Activated CD8-positive, alpha-beta memory T cell treated with anti-CD3 and anti-CD28 coated beads, Interleukin-2, amount 50 U/mL, for 1 hour (primary cell): ENCODE measurements at regions not wholly inside any gene's neighbourhood (a gene's known extent, or its start where the extent isn't known, plus 50 kb on each side); places are given as distances from the start of the nearest gene placed in this dataset.
"Not testable (repeated sequence)": the region's sequence is repeated elsewhere in the genome, so short reads cannot be mapped to it uniquely, and the experiment has no call there.

Source experiments
- DNase-seq: peaks from one replicate; pipeline ENCODE4 v3.0.0-alpha.2; 2020; ENCODE audit errors: extremely low read depth

- no peak for DNase-seq
Measured at GRCh38 chr1:9441451-9442133, 97.7 kb upstream of the SLC25A33 start.

- DNase-seq = no peak
Measured at GRCh38 chr1:9442278-9442846, 96.9 kb upstream of the SLC25A33 start.

- DNase-seq = no peak
Measured at GRCh38 chr1:9442986-9443385, 96.3 kb upstream of the SLC25A33 start.

GRCh38 chr1:9443913-9444445 lies 95.3 kb upstream of the SLC25A33 start:
- DNase-seq = no peak

GRCh38 chr1:9444532-9444931 lies 94.7 kb upstream of the SLC25A33 start:
- no peak for DNase-seq

GRCh38 chr1:9445081-9445480 lies 94.2 kb upstream of the SLC25A33 start:
- not testable (repeated sequence) for DNase-seq

GRCh38 chr1:9447215-9447960 lies 91.9 kb upstream of the SLC25A33 start:
- no peak for DNase-seq

GRCh38 chr1:9448132-9449109 lies 90.8 kb upstream of the SLC25A33 start:
- no peak for DNase-seq

GRCh38 chr1:9449110-9449627 lies 90.1 kb upstream of the SLC25A33 start:
- DNase-seq = no peak

- DNase-seq = no peak
Measured at GRCh38 chr1:9449976-9450696, 89.1 kb upstream of the SLC25A33 start.

- DNase-seq = no peak
Measured at GRCh38 chr1:9451081-9451480, 88.2 kb upstream of the SLC25A33 start.

- DNase-seq = no peak
Measured at GRCh38 chr1:9452516-9453140, 86.6 kb upstream of the SLC25A33 start.

GRCh38 chr1:9453375-9453774 lies 85.9 kb upstream of the SLC25A33 start:
- DNase-seq = no peak

- DNase-seq = no peak
Measured at GRCh38 chr1:9453779-9454418, 85.4 kb upstream of the SLC25A33 start.

- DNase-seq = no peak
Measured at GRCh38 chr1:9454494-9455066, 84.7 kb upstream of the SLC25A33 start.

- DNase-seq = peak; percentile 38
Measured at GRCh38 chr1:9455487-9456234, 83.6 kb upstream of the SLC25A33 start.

GRCh38 chr1:9456833-9457232 lies 82.4 kb upstream of the SLC25A33 start:
- no peak for DNase-seq

GRCh38 chr1:9459816-9460407 lies 79.4 kb upstream of the SLC25A33 start:
- no peak for DNase-seq
